ENCODE measurements at regions not wholly inside any gene's neighbourhood (a gene's known extent, or its start where the extent isn't known, plus 50 kb on each side); places are given as distances from the start of the nearest gene placed in this dataset.

GRCh38 chr1:185562461-185563359 is 171.5 kb upstream of the HMCN1 start:
- no peaks in the 10 kb centered on the region for H3K27me3 ChIP-seq (ENCODE audit: low read length)
- H3K9ac ChIP-seq (ENCODE audit: low read length): no peak overlapping the region
- H3K4me3 ChIP-seq (ENCODE audit: insufficient read depth, low read length, poor library complexity, severe bottlenecking): no peak overlapping the region
- no peaks in the 10 kb centered on the region for H3K9me2 ChIP-seq (replicated peaks; ENCODE audit: insufficient read depth, low read length)
- H2AFZ ChIP-seq (ENCODE audit: low read depth, low read length, severe bottlenecking): no peak overlapping the region
- no peaks in the 10 kb centered on the region for H3K9me3 ChIP-seq (ENCODE audit: insufficient read depth, low read length)
- no peak overlapping the region for H3K27ac ChIP-seq (ENCODE audit: low read depth, low read length)
- H3K36me3 ChIP-seq (ENCODE audit: low read length): no peaks in the 10 kb centered on the region
- H3K79me2 ChIP-seq (ENCODE audit: insufficient read depth, low read length): no peaks in the 10 kb centered on the region
- H4K20me1 ChIP-seq (ENCODE audit: low read depth, low read length): no peaks in the 10 kb centered on the region
- H3F3A ChIP-seq (ENCODE audit: insufficient read depth): no peaks in the 10 kb centered on the region
- TF ChIP-seq CTCF (IDR thresholded peaks at IDR 0.05; ENCODE audit: insufficient read depth, low read length, poor library complexity, severe bottlenecking): no peak
- no peak for TF ChIP-seq EZH2phosphoT487 (conservative IDR thresholded peaks at IDR 0.05; ENCODE audit: low read length)
- H3K4me2 ChIP-seq (ENCODE audit: low read depth, low read length, poor library complexity, severe bottlenecking): no peak overlapping the region

- no peaks in the 10 kb centered on the region for H3K79me2 ChIP-seq (ENCODE audit: insufficient read depth, low read length)
- no peak overlapping the region for H2AFZ ChIP-seq (ENCODE audit: low read depth, low read length, severe bottlenecking)
- TF ChIP-seq CTCF (IDR thresholded peaks at IDR 0.05; ENCODE audit: insufficient read depth, low read length, poor library complexity, severe bottlenecking) (no peak), EZH2phosphoT487 (conservative IDR thresholded peaks at IDR 0.05; ENCODE audit: low read length) (no peak)
- no peaks in the 10 kb centered on the region for H3K9me3 ChIP-seq (ENCODE audit: insufficient read depth, low read length)
- H4K20me1 ChIP-seq (ENCODE audit: low read depth, low read length): no peaks in the 10 kb centered on the region
- no peak overlapping the region for H3K9ac ChIP-seq (ENCODE audit: low read length)
- H3K27ac ChIP-seq (ENCODE audit: low read depth, low read length): no peak overlapping the region
- H3K36me3 ChIP-seq (ENCODE audit: low read length): no peaks in the 10 kb centered on the region
- no peak overlapping the region for H3K4me2 ChIP-seq (ENCODE audit: low read depth, low read length, poor library complexity, severe bottlenecking)
- no peaks in the 10 kb centered on the region for H3F3A ChIP-seq (ENCODE audit: insufficient read depth)
- H3K9me2 ChIP-seq (replicated peaks; ENCODE audit: insufficient read depth, low read length): no peaks in the 10 kb centered on the region
- no peaks in the 10 kb centered on the region for H3K27me3 ChIP-seq (ENCODE audit: low read length)
- no peak overlapping the region for H3K4me3 ChIP-seq (ENCODE audit: insufficient read depth, low read length, poor library complexity, severe bottlenecking)
Observed at GRCh38 chr1:185561629-185562028, 172.6 kb upstream of the HMCN1 start.

- no peaks in the 10 kb centered on the region for H3K9me2 ChIP-seq (replicated peaks; ENCODE audit: insufficient read depth, low read length)
- no peaks in the 10 kb centered on the region for H3K27me3 ChIP-seq (ENCODE audit: low read length)
- no peak overlapping the region for H3K27ac ChIP-seq (ENCODE audit: low read depth, low read length)
- H3K79me2 ChIP-seq (ENCODE audit: insufficient read depth, low read length): no peaks in the 10 kb centered on the region
- H3K4me3 ChIP-seq (ENCODE audit: insufficient read depth, low read length, poor library complexity, severe bottlenecking): no peak overlapping the region
- no peak for TF ChIP-seq CTCF (IDR thresholded peaks at IDR 0.05; ENCODE audit: insufficient read depth, low read length, poor library complexity, severe bottlenecking)
- no peak for TF ChIP-seq EZH2phosphoT487 (conservative IDR thresholded peaks at IDR 0.05; ENCODE audit: low read length)
- H3K9ac ChIP-seq (ENCODE audit: low read length): no peak overlapping the region
- H3K9me3 ChIP-seq (ENCODE audit: insufficient read depth, low read length): no peaks in the 10 kb centered on the region
- H3K4me2 ChIP-seq (ENCODE audit: low read depth, low read length, poor library complexity, severe bottlenecking): no peak overlapping the region
- H4K20me1 ChIP-seq (ENCODE audit: low read depth, low read length): no peaks in the 10 kb centered on the region
- H2AFZ ChIP-seq (ENCODE audit: low read depth, low read length, severe bottlenecking): no peak overlapping the region
- H3K36me3 ChIP-seq (ENCODE audit: low read length): no peaks in the 10 kb centered on the region
- H3F3A ChIP-seq (ENCODE audit: insufficient read depth): no peaks in the 10 kb centered on the region
Observed at GRCh38 chr1:185560760-185561159, 173.4 kb upstream of the HMCN1 start.

All from SU-DHL-6 (cell line).